ENCODE measurements at regions not wholly inside any gene's neighbourhood (a gene's known extent, or its start where the extent isn't known, plus 50 kb on each side); places are given as distances from the start of the nearest gene placed in this dataset.
"Not testable (repeated sequence)": the region's sequence is repeated elsewhere in the genome, so short reads cannot be mapped to it uniquely, and the experiment has no call there.

GRCh38 chr17:51347851-51348584 lies 87.7 kb downstream of the UTP18 start:
- no peak for DNase-seq

GRCh38 chr17:51351080-51351479 lies 90.7 kb downstream of the UTP18 start:
- DNase-seq: no peak

GRCh38 chr17:51351890-51352289 lies 91.5 kb downstream of the UTP18 start:
- no peak for DNase-seq

DNA sequence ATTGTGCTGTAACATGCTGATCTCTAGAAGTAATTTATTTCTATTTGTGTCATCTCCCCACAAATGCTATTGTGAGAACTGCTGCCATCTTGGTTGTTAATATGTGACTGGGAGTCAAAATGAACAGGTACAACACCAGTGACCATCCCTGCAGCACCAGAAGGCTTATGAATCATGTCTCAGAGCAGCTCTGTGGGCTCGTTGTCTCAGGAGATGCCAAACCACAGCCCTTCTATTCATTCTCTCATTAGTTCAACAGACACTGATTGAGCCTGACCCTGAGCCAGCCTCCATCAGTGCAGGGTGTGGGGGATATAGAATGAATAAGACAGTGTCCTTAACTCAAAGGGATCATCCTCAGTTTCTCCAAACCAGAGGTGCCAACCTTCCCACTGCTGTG lies 92.5 kb downstream of the UTP18 start:
- DNase-seq: no peak

DNA sequence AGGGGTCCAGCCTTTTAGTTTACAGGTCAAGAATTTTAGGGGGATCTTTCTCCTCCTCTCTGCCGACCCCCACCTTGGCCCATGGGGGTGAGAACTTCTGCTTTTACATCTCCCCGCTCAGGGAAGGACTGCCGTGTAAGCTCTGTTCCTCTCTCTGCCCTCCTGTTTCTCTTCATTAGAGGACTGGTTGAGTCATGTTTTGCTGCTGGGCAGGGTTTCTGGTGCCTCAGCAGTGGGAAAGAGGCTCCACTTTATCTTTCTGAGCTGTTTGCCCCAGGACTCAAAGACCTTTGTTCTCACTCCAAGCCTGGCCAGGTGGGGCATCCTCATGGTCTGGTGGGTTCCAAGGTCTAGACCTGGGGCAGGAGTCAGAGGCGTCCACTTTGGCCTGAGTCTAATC lies 93.0 kb downstream of the UTP18 start:
- DNase-seq: no peak

GRCh38 chr17:51354936-51355335 lies 94.6 kb downstream of the UTP18 start:
- no peak for DNase-seq

- DNase-seq: no peak
Observed at GRCh38 chr17:51355441-51356410, 95.4 kb downstream of the UTP18 start.

- DNase-seq: no peak
Observed at GRCh38 chr17:51359055-51359454, 98.7 kb downstream of the UTP18 start.

GRCh38 chr17:51362811-51363585 lies 102.7 kb downstream of the UTP18 start:
- DNase-seq: no peak

DNA sequence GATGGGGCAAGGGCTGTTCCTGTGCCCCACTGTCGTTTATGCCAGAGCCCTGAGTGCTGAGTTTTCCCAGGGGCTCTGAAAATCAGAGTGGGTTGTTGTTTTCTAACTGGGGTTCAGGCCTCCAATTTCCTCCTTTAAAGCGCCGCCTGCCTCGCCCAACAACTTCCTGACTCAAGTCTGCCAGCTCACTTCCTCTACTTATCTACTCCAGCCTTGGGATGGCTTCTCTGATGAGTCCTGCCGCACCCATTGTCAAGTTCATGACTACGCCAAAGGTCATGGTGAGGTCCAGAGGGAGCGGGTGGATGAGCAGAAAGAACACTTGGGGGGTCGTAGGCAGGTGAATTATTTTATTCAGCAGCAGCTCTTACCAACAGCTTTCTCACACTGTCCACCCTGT lies 104.7 kb downstream of the UTP18 start:
- no peak for DNase-seq

GRCh38 chr17:51366866-51367265 lies 106.5 kb downstream of the UTP18 start:
- no peak for DNase-seq

DNA sequence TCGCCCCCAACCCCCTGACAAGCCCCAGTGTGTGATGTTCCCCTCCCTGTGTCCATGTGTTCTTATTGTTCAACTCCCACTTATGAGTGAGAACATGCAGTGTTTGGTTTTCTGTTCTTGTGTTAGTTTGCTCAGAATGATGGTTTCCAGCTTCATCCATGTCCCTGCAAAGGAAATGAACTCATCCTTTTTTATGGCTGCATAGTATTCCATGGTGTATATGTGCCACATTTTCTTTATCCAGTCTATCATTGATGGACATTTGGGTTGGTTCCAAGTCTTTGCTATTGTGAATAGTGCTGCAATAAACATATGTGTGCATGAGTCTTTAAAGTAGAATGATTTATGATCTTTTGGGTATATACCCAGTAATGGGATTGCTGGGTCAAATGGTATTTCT lies 107.5 kb downstream of the UTP18 start:
- not testable (repeated sequence) for DNase-seq

DNA sequence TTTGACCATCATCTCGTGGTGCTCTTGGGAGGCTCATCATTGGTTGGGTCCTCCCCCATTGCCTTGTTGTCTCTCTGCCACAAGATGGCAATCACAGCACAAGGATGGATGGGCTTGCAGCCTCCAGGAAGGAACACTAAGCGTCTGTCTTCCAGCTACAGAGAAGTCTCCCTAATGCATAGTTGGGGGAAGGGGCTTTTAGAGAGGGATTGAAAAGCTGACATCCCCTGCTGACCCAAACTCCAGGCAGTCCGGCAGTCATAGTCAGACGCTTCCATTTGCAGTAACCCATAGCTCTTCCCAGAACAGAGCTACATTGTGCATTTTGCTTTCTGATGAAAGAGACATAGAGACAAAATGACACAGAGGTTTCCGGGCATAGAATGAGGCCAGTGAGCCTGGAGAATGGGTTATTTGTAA lies 111.4 kb downstream of the UTP18 start:
- peak; percentile 15 for DNase-seq

DNA sequence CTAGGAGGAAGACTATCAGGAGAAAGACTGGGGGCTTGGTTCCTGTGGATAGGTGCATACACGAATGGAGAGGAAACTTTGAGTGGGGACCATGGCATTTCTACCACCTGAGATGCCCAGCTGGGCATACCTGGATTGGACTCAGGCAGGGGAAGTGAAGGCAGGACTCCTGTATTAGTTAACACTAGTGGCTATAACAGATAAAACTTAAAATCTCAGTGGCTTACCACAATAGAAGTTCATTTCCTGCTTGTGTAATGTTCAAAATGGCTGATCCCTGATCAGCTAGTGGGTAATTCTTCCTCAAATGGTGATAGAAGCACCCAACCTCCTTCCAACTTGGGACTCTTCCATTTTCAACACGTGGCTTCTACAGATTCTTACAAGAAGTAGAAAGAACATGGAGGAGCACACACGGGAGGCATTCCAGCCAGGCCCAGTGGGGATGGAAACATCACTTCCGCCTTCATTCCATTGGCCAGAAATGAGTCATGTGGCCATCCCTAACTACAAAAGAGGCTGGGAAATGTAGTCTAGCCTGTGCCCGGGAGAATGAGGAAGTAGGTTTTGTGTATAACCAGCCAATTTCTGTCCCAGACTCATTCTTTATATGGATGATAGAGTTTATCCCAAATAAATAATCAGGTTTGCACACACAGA lies 112.1 kb downstream of the UTP18 start:
- DNase-seq: no peak

DNA sequence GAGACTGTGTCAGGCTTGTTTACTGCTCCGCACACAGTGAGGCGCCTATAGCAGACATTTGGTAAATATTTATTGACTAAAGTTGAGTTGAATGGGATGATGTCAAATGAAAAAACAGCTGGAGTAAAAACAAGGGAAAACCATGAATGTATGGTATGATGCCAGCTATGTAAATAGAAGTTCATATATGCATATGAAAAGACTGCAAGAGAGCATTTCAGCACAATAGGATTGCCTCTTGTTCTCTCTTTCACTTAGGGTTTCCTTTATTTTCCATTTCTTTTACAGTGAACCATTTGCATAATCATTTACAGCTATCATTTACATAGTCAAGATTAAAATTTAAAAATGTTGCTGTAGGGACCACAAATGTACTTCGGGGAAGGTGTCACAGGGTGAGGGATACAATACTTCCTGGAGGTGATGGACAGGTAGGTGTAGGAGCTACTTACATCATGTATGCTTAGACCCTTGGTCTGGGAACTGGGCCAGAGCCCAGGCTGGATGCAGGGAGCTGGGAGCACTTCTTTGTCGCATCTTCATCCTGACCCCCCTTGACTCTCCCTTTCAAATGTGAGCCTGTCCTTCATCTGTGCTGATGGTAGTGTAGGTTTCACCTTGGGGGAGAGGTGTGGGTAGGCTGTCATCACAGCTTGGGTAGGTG lies 113.3 kb downstream of the UTP18 start:
- no peak for DNase-seq

- DNase-seq: no peak
Observed at GRCh38 chr17:51374209-51374608, 113.9 kb downstream of the UTP18 start.

- DNase-seq: no peak
Observed at GRCh38 chr17:51375771-51376170, 115.4 kb downstream of the UTP18 start.

DNA sequence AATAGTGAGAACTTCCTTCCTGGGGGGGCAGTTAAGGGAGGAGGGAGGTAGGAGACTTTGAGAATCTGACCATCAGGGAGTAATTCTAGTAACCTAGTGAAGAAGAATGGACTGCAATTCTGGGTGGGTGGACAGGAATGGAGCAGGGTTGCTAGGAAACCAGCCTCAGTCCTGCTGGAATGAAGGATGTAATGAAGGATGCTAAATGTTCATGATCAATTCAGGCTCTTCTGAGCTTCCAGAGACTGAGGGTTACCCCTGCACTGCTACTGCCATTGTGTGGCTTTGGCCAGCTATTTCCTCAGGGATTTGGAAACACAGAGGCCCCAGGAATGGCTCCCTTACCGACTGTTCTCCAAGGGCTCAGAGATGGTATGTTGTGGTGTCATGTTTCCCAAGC lies 116.4 kb downstream of the UTP18 start:
- no peak for DNase-seq

DNA sequence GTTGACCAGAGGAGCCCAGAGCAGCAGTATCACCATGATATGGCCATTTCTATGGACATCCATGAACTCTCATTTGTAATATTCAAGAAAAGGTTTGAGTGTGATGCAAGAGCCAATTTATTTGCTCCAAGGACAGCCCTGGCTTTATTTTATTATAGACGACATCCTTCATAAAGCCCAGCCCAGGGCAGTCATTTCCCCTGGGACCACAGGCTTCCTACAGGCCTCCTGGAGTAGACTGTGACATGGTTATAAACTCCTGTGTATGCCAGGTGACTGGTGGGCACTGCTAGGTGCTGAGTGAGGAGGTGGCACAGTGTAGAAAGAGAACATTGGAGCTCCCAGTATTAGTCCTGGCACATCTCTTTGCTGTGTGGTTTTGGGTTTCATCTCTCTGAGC lies 120.9 kb downstream of the UTP18 start:
- no peak for DNase-seq

- no peak for DNase-seq
Observed at GRCh38 chr17:51385208-51385607, 124.9 kb downstream of the UTP18 start.

DNA sequence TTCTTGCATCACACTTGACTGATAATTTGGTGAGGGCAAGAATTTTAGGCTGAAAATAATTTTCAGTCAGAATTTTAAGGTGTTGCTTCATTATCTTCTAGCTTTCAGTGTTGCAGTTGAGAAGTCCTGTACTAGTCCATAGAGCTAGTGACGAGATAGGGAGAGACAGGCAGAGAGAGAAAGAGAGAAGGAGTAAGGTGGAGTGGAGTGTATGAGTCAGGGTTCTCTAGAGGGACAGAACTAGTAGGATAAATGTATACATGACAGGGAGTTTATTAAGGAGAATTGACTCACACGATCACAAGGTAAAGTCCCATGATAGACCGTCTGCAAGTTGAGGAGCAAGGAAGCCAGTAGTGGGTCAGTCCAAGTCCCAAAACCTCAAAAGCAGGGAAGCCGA lies 127.2 kb downstream of the UTP18 start:
- no peak for DNase-seq

DNA sequence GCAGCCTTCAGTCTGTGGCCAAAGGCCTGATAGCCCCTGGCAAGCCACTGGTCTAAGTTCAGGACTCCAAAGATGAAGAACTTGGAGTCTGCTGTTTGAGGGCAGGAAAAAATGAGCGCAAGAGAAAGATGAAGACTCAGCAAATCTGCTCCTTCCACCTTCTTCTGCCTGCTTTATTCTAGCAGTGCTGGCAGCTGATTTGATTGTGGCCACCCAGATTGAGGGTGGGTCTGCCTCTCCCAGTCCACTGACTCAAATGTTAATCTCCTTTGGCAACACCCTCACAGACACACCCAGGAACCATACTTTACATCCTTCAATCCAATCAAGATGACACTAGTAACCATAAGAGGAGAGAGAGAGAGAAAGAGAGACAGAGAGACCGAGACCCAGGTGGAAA lies 127.6 kb downstream of the UTP18 start:
- DNase-seq: no peak

Measured in stimulated activated CD4-positive, alpha-beta T cell treated with anti-CD3 and anti-CD28 coated beads, Interleukin-12 subunit alpha, Interleukin-12 subunit beta, amount 100 ng/mL, for 4 hours (primary cell).